ENCODE measurements at regions not wholly inside any gene's neighbourhood (a gene's known extent, or its start where the extent isn't known, plus 50 kb on each side); places are given as distances from the start of the nearest gene placed in this dataset.
"Not testable (repeated sequence)": the region's sequence is repeated elsewhere in the genome, so short reads cannot be mapped to it uniquely, and the experiment has no call there.

DNA sequence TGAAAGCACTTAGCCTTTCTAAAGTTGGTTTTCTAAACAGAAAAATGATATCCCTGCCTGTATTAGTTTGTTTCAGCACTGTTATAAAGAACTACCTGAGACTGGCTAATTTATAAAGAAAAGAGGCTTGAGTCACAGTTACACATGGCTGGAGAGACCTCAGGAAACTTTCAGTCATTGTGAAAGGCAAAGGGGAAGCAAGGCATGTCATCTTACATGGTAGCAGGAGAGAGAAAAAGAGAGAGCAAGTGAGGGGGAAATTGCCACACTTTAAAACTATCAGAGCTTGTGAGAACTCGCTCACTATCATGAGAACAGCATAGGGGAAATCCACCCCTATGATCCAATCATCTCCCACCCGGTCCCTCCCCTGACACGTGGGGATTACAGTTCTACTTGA lies 64.9 kb downstream of the FAM170A start:
- H3K79me2 ChIP-seq (ENCODE audit: control insufficient read depth, insufficient read depth, low read length, unreplicated experiment), result no peaks in the 10 kb centered on the region
- H3K4me3 ChIP-seq (ENCODE audit: low read depth, low read length), result no peak overlapping the region
- no peak overlapping the region for H3K27ac ChIP-seq (ENCODE audit: low read depth, low read length)
- no peaks in the 10 kb centered on the region; the same call in 1 of the 2 replicates for H3K27me3 ChIP-seq (ENCODE audit: insufficient read depth, low read length)
- no peaks in the 10 kb centered on the region for H3K36me3 ChIP-seq (ENCODE audit: insufficient read depth, low read length)
- H3K4me1 ChIP-seq (ENCODE audit: control insufficient read depth, insufficient read depth, low read length, unreplicated experiment), result no peaks in the 10 kb centered on the region
- H2AFZ ChIP-seq (ENCODE audit: low read length, unreplicated experiment), result no peak overlapping the region

DNA sequence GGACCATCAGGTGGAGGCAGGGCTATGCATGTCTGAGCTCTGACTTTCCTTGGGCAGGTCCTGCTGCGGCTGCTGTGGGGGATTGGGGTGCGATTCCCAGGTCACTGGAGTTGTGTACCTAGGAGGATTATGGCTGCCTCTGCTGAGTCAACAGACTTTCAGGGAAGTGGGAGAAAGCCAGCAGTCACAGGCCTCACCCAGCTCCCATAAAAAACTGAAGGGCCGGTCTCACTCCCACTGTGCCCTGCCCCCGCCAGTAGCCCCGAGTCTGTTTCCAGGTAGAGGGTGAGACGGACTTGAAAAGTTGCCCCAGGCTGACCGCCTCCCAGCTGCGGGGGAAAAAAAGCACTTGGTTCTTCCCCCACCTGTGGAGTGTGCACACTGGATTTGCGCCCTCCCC lies 76.7 kb downstream of the FAM170A start:
- Histone ChIP-seq H2AFZ (ENCODE audit: low read length, unreplicated experiment) (no peak overlapping the region), H3K4me3 (ENCODE audit: low read depth, low read length) (no peak overlapping the region), H3K27me3 (ENCODE audit: insufficient read depth, low read length) (peaks cover 3% of the 10 kb centered on the region; the same call in 1 of the 2 replicates), H3K4me1 (ENCODE audit: control insufficient read depth, insufficient read depth, low read length, unreplicated experiment) (no peaks in the 10 kb centered on the region), H3K79me2 (ENCODE audit: control insufficient read depth, insufficient read depth, low read length, unreplicated experiment) (no peaks in the 10 kb centered on the region), H3K27ac (ENCODE audit: low read depth, low read length) (no peak overlapping the region), H3K36me3 (ENCODE audit: insufficient read depth, low read length) (no peaks in the 10 kb centered on the region)

DNA sequence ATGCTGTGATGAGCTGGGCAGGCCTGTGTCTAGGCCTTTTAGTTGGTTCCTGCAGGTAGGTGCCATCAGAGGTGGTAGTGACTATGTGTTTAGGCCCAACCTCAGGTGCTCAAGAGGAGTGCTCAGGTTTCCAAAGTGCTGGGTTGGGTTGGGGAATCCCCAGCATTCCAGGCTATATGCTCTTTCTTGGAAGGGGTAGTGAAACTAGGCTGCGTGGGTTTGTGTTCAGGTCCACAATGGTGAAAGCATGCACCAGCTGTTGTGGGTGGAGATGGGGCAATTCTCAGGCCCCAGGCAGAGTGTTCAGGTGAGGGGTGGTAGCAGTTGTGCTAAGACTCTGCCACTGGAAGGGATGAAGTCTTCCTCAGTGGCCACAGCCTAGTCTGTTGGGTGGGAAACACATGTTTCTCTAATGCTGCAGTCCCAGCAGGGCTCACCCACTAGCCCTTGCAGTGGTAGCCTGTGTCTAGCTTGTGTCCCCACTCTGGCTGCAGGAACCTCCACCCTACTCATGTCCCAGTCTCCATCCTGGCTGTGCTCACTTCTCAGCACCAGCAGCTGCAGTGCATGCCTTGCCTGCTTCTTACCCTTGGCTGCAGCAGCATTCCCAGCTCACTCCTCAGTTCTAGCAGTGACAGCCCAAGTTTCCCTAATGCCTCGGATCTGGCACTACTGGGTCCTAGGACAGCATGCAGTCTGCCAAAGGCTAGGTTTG lies 78.9 kb downstream of the FAM170A start:
- Histone ChIP-seq H3K4me3 (ENCODE audit: low read depth, low read length) (no peak overlapping the region), H2AFZ (ENCODE audit: low read length, unreplicated experiment) (no peak overlapping the region), H3K36me3 (ENCODE audit: insufficient read depth, low read length) (no peaks in the 10 kb centered on the region)

DNA sequence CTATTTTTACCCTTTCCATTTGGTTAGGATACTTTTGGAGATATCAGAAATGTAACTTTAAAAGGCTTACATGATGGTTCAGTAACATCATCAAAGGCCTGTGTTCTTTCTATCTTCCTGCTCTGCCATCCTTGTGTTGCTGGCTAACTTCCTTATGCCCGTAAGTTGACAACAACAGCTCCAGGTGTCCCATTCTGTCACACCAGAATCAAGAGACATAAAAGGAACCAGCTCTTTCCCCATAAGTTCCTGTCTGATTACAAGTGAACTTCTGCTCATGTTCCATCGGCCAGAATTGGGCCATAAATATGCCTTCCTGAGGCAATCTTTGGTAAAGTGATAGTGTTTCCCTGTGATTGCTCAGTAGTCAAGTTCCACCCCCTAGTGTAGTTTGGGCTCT lies 92.4 kb downstream of the FAM170A start:
- no peak overlapping the region for H3K27ac ChIP-seq (ENCODE audit: low read depth, low read length)
- no peaks in the 10 kb centered on the region for H3K27me3 ChIP-seq (ENCODE audit: insufficient read depth, low read length)
- no peak overlapping the region for H3K4me3 ChIP-seq (ENCODE audit: low read depth, low read length)
- no peak overlapping the region for H2AFZ ChIP-seq (ENCODE audit: low read length, unreplicated experiment)
- H3K4me1 ChIP-seq (ENCODE audit: control insufficient read depth, insufficient read depth, low read length, unreplicated experiment), result no peaks in the 10 kb centered on the region
- no peaks in the 10 kb centered on the region for H3K79me2 ChIP-seq (ENCODE audit: control insufficient read depth, insufficient read depth, low read length, unreplicated experiment)
- no peaks in the 10 kb centered on the region for H3K36me3 ChIP-seq (ENCODE audit: insufficient read depth, low read length)

More for the DNA sequence above, 78.9 kb downstream of the FAM170A start:
- no peaks in the 10 kb centered on the region for H3K4me1 ChIP-seq (ENCODE audit: control insufficient read depth, insufficient read depth, low read length, unreplicated experiment)
- no peaks in the 10 kb centered on the region for H3K27me3 ChIP-seq (ENCODE audit: insufficient read depth, low read length)
- no peaks in the 10 kb centered on the region for H3K79me2 ChIP-seq (ENCODE audit: control insufficient read depth, insufficient read depth, low read length, unreplicated experiment)
- H3K27ac ChIP-seq (ENCODE audit: low read depth, low read length), result no peak overlapping the region

DNA sequence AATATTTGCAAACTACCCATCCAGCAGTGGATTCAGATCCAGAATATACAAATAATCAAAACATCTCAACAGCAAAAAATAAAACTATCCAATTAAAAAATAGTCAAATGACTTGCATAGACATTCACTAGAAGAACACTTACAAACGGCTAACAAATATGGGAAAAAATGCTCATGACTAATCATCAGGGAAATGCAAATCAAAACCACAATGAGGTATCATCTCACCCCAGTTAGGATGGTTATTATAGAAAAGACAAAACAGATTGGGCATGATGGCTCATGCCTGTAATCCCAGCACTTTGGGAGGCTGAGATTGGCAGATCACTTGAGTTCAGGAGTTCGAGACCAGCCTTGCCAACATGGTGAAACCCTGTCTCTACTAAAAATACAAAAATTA lies 95.9 kb downstream of the FAM170A start:
- not testable (repeated sequence) for H3K4me3 ChIP-seq (ENCODE audit: low read depth, low read length); H3K4me1 ChIP-seq (ENCODE audit: control insufficient read depth, insufficient read depth, low read length, unreplicated experiment); H3K27me3 ChIP-seq (ENCODE audit: insufficient read depth, low read length); H2AFZ ChIP-seq (ENCODE audit: low read length, unreplicated experiment); H3K79me2 ChIP-seq (ENCODE audit: control insufficient read depth, insufficient read depth, low read length, unreplicated experiment); H3K27ac ChIP-seq (ENCODE audit: low read depth, low read length); H3K36me3 ChIP-seq (ENCODE audit: insufficient read depth, low read length)

DNA sequence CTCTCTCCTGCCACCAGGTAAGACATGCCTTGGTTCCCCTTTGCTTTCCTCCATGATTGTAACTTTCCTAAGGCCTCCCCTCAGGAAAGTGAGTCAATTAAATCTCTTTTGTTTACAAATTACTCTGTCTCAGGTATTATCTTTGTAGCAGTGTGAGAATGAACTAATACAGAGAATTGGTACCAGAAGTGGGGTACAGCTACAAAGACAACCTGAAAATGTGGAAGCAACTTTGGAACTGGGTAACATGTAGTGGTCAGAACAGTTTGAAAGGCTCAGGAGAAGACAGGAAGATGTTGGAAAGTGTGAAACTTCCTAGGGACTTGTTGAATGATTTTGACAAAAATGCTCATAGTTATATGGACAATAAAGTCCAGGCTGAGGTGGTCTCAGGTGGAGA lies 97.2 kb downstream of the FAM170A start:
- H3K36me3 ChIP-seq (ENCODE audit: insufficient read depth, low read length), result no peaks in the 10 kb centered on the region
- H2AFZ ChIP-seq (ENCODE audit: low read length, unreplicated experiment), result no peak overlapping the region
- no peaks in the 10 kb centered on the region for H3K79me2 ChIP-seq (ENCODE audit: control insufficient read depth, insufficient read depth, low read length, unreplicated experiment)
- peaks cover 9% of the 10 kb centered on the region; the same call in 1 of the 2 replicates for H3K27me3 ChIP-seq (ENCODE audit: insufficient read depth, low read length)
- H3K4me3 ChIP-seq (ENCODE audit: low read depth, low read length), result no peak overlapping the region
- no peak overlapping the region for H3K27ac ChIP-seq (ENCODE audit: low read depth, low read length)
- H3K4me1 ChIP-seq (ENCODE audit: control insufficient read depth, insufficient read depth, low read length, unreplicated experiment), result no peaks in the 10 kb centered on the region

DNA sequence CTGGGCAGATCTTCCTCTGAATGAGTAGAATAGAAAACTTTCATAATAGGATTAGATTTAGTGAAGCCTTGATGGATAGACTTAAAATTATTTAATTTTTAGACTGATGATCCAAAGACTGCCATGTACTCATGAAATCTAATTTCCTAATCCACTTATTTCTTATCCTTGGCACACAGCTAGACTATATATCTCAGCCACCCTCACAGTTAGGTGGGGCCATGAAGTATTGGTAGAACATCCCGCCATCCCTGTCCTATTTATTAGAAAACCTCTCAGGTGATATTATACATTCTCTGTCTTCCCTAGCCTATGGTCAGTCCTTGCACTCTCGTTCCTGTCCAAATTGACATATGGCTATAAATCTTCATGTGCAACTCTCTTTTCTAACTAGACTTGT lies 110.9 kb downstream of the FAM170A start:
- no peak overlapping the region for H3K27ac ChIP-seq (ENCODE audit: low read depth, low read length)
- no peak overlapping the region for H3K4me3 ChIP-seq (ENCODE audit: low read depth, low read length)
- no peaks in the 10 kb centered on the region for H3K79me2 ChIP-seq (ENCODE audit: control insufficient read depth, insufficient read depth, low read length, unreplicated experiment)
- H3K4me1 ChIP-seq (ENCODE audit: control insufficient read depth, insufficient read depth, low read length, unreplicated experiment), result no peaks in the 10 kb centered on the region
- H3K27me3 ChIP-seq (ENCODE audit: insufficient read depth, low read length), result peaks cover 15% of the 10 kb centered on the region; the same call in 1 of the 2 replicates
- H3K36me3 ChIP-seq (ENCODE audit: insufficient read depth, low read length), result no peaks in the 10 kb centered on the region
- no peak overlapping the region for H2AFZ ChIP-seq (ENCODE audit: low read length, unreplicated experiment)

DNA sequence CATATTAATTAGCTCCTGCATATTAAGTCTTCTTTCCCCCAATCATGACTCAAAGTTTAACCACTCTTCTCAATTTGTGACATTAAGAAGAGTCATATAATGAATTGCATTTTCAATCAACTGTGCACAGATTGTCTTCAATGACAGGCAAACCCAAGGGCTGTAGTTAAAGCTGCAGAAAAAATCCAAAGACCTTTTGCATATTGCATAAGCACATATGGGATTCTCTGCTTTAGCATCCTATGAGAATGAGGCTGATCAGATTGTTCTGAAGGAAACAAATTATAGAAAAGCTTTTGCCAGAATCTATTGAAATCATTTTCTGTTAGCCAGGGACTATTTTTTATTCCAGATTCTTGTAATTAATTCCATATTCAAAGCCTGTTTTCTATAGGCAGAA lies 112.3 kb downstream of the FAM170A start:
- Histone ChIP-seq H3K79me2 (ENCODE audit: control insufficient read depth, insufficient read depth, low read length, unreplicated experiment) (no peaks in the 10 kb centered on the region), H3K36me3 (ENCODE audit: insufficient read depth, low read length) (no peaks in the 10 kb centered on the region), H3K4me1 (ENCODE audit: control insufficient read depth, insufficient read depth, low read length, unreplicated experiment) (no peaks in the 10 kb centered on the region), H3K4me3 (ENCODE audit: low read depth, low read length) (no peak overlapping the region), H2AFZ (ENCODE audit: low read length, unreplicated experiment) (no peak overlapping the region), H3K27me3 (ENCODE audit: insufficient read depth, low read length) (peaks cover 9% of the 10 kb centered on the region; the same call in 1 of the 2 replicates), H3K27ac (ENCODE audit: low read depth, low read length) (no peak overlapping the region)

DNA sequence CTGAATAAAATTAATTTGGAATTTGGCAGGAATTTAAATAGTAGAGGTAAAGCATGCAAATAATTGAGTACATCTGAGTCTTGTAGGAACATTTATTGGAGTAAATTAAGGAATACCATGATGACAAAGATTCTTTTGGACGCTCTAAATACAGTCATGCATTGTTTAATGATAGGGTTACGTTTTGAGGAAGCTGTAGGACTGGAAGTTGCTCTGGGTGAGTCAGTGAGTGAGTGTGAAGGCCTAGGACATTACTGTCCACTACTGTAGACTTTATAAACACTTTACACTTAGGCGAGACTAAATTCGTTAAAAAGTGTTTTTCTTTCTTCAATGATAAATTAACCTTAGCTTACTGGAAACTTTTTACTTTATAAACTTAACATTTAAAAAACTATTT lies 113.0 kb downstream of the FAM170A start:
- Histone ChIP-seq H3K79me2 (ENCODE audit: control insufficient read depth, insufficient read depth, low read length, unreplicated experiment) (no peaks in the 10 kb centered on the region), H3K36me3 (ENCODE audit: insufficient read depth, low read length) (no peaks in the 10 kb centered on the region), H3K4me3 (ENCODE audit: low read depth, low read length) (no peak overlapping the region), H3K27ac (ENCODE audit: low read depth, low read length) (no peak overlapping the region), H2AFZ (ENCODE audit: low read length, unreplicated experiment) (no peak overlapping the region), H3K27me3 (ENCODE audit: insufficient read depth, low read length) (peaks cover 9% of the 10 kb centered on the region; the same call in 1 of the 2 replicates), H3K4me1 (ENCODE audit: control insufficient read depth, insufficient read depth, low read length, unreplicated experiment) (no peaks in the 10 kb centered on the region)

DNA sequence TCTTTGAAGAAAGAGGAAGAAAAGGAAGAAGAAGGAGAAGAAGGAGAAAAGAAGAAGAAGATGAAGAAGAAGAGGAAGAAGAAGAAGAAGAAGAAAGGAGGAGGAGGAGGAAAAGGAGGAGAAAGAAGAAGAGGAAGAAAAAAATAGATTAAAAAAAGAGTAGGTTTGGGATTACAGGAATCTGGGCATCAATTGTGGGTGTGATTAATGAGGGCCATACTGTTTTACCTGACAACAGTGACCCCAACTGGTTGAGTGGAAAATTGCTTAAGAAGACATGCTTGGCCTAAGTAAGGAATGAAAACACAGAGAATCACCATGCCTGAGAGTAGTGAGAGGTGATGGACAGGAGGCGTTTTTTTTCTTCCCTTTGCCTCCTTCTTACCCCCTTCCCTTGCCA lies 114.6 kb downstream of the FAM170A start:
- Histone ChIP-seq H2AFZ (ENCODE audit: low read length, unreplicated experiment) (no peak overlapping the region), H3K4me1 (ENCODE audit: control insufficient read depth, insufficient read depth, low read length, unreplicated experiment) (no peaks in the 10 kb centered on the region), H3K4me3 (ENCODE audit: low read depth, low read length) (no peak overlapping the region), H3K36me3 (ENCODE audit: insufficient read depth, low read length) (no peaks in the 10 kb centered on the region), H3K79me2 (ENCODE audit: control insufficient read depth, insufficient read depth, low read length, unreplicated experiment) (no peaks in the 10 kb centered on the region), H3K27me3 (ENCODE audit: insufficient read depth, low read length) (peaks cover 9% of the 10 kb centered on the region; the same call in 1 of the 2 replicates), H3K27ac (ENCODE audit: low read depth, low read length) (no peak overlapping the region)

DNA sequence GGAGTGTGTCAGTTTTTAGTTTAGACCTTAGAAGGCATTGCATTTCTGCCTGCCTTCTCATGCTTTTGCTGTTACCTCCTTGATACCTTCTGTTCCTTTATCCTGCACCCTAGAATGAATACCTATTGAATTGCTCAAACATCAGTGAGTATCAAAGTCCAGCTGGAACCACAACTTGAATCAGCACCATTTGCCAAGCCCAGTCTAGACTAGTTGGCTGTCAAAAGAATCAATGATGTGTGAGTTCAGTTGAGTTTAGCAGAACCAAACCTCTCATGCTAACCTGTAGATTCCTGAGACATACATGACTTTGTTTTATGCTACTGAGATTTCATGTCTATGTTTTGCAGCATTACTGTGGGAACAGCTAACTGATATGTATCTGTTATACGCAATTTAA lies 116.6 kb downstream of the FAM170A start:
- Histone ChIP-seq H3K4me1 (ENCODE audit: control insufficient read depth, insufficient read depth, low read length, unreplicated experiment) (no peaks in the 10 kb centered on the region), H3K36me3 (ENCODE audit: insufficient read depth, low read length) (no peaks in the 10 kb centered on the region), H3K4me3 (ENCODE audit: low read depth, low read length) (no peak overlapping the region), H3K79me2 (ENCODE audit: control insufficient read depth, insufficient read depth, low read length, unreplicated experiment) (no peaks in the 10 kb centered on the region), H3K27ac (ENCODE audit: low read depth, low read length) (no peak overlapping the region), H2AFZ (ENCODE audit: low read length, unreplicated experiment) (no peak overlapping the region), H3K27me3 (ENCODE audit: insufficient read depth, low read length) (0 out of 2 replicates have a peak, but pooled peaks cover 5% of the 10 kb centered on the region)
